ENCODE measurements at regions not wholly inside any gene's neighbourhood (a gene's known extent, or its start where the extent isn't known, plus 50 kb on each side); places are given as distances from the start of the nearest gene placed in this dataset.
A peak's percentile ranks its signal among the peaks of the same experiment; 100 is the strongest.

DNA sequence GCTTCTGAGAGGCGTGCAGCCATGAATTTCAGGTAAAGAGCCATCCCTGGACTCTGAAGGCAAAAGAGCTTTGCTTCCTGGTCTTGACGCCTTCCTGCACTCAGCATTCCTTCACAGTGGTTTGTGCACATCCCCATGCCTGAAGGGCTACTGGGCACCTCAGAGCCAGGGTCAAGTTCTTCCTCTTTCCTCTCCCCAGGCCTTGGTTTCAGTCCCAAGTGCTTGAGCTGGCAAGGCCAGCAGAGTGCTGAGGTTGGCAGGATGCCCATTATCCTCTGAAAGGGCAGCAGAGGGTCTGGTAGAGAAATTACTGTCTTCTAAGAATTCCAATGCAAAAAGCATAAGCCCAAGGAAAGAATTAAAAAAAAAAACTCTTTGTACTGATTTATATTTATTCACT lies 1064.9 kb downstream of the TTLL7 start:
- Histone ChIP-seq H3K4me3 (no peak overlapping the region), H3K9me3 (ENCODE audit: low read depth) (no peaks in the 10 kb centered on the region), H3K36me3 (no peaks in the 10 kb centered on the region), H3K27ac (no peak overlapping the region), H3K27me3 (no peaks in the 10 kb centered on the region), H3K4me1 (ENCODE audit: low read depth) (no peaks in the 10 kb centered on the region)
- DNase-seq (ENCODE audit: low read depth in 1 of 2, low spot score in 1 of 2) = no peak
- TF ChIP-seq CTCF (IDR thresholded peaks at IDR 0.05; ENCODE audit: low read depth, low read length) = no peak

- Histone ChIP-seq H3K36me3 (no peaks in the 10 kb centered on the region), H3K27me3 (no peaks in the 10 kb centered on the region), H3K27ac (no peak overlapping the region), H3K4me1 (ENCODE audit: low read depth) (peaks cover 8% of the 10 kb centered on the region), H3K9me3 (ENCODE audit: low read depth) (no peaks in the 10 kb centered on the region), H3K4me3 (no peak overlapping the region)
- DNase-seq (ENCODE audit: low read depth in 1 of 2, low spot score in 1 of 2) = no peak
- TF ChIP-seq CTCF (IDR thresholded peaks at IDR 0.05; ENCODE audit: low read depth, low read length) = no peak
Measured at GRCh38 chr1:82932727-82933126, 1066.2 kb downstream of the TTLL7 start.

GRCh38 chr1:82932207-82932606 lies 1066.7 kb downstream of the TTLL7 start:
- H3K4me3 ChIP-seq = no peak overlapping the region
- no peaks in the 10 kb centered on the region for H3K36me3 ChIP-seq
- no peak for TF ChIP-seq CTCF (IDR thresholded peaks at IDR 0.05; ENCODE audit: low read depth, low read length)
- no peak for DNase-seq (ENCODE audit: low read depth in 1 of 2, low spot score in 1 of 2)
- peaks cover 8% of the 10 kb centered on the region for H3K4me1 ChIP-seq (ENCODE audit: low read depth)
- H3K27ac ChIP-seq = no peak overlapping the region
- no peaks in the 10 kb centered on the region for H3K27me3 ChIP-seq
- H3K9me3 ChIP-seq (ENCODE audit: low read depth) = no peaks in the 10 kb centered on the region

DNA sequence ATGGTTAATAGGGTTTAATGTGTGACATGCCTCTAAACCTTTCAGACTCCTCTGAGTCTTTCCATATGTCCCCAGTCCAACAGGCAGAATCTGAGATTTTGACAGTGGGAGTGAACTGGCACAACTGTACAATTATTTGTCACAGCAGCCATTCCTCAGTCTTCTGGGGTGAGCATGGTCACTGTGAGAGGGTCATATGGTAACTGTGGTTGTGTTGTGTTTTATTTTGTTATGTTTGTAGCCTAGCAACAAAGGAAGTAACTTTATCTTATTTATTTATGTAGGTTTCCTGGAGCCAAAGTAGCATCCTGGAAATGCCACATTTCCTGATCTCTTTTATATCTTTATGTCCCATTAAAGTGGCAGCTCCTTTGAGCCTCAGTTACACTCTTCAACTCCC lies 1067.9 kb downstream of the TTLL7 start:
- DNase-seq (ENCODE audit: low read depth in 1 of 2, low spot score in 1 of 2) = peak in 1 of 2 donors; percentile 9
- no peaks in the 10 kb centered on the region for H3K9me3 ChIP-seq (ENCODE audit: low read depth)
- peaks cover 8% of the 10 kb centered on the region for H3K4me1 ChIP-seq (ENCODE audit: low read depth)
- H3K27ac ChIP-seq = no peak overlapping the region
- no peak for TF ChIP-seq CTCF (IDR thresholded peaks at IDR 0.05; ENCODE audit: low read depth, low read length)
- no peak overlapping the region for H3K4me3 ChIP-seq
- H3K36me3 ChIP-seq = no peaks in the 10 kb centered on the region
- no peaks in the 10 kb centered on the region for H3K27me3 ChIP-seq

- H3K9me3 ChIP-seq (ENCODE audit: low read depth) = no peaks in the 10 kb centered on the region
- DNase-seq (ENCODE audit: low read depth in 1 of 2, low spot score in 1 of 2) = no peak
- H3K4me1 ChIP-seq (ENCODE audit: low read depth) = peaks cover 8% of the 10 kb centered on the region
- H3K27ac ChIP-seq = no peak overlapping the region
- H3K27me3 ChIP-seq = no peaks in the 10 kb centered on the region
- TF ChIP-seq CTCF (IDR thresholded peaks at IDR 0.05; ENCODE audit: low read depth, low read length) = no peak
- H3K36me3 ChIP-seq = no peaks in the 10 kb centered on the region
- no peak overlapping the region for H3K4me3 ChIP-seq
Measured at GRCh38 chr1:82927753-82928152, 1071.2 kb downstream of the TTLL7 start.

- Histone ChIP-seq H3K27me3 (no peaks in the 10 kb centered on the region), H3K27ac (no peak overlapping the region), H3K4me1 (ENCODE audit: low read depth) (peaks cover 8% of the 10 kb centered on the region), H3K9me3 (ENCODE audit: low read depth) (no peaks in the 10 kb centered on the region), H3K4me3 (no peak overlapping the region), H3K36me3 (no peaks in the 10 kb centered on the region)
- DNase-seq (ENCODE audit: low read depth in 1 of 2, low spot score in 1 of 2) = no peak
- TF ChIP-seq CTCF (IDR thresholded peaks at IDR 0.05; ENCODE audit: low read depth, low read length) = no peak
Measured at GRCh38 chr1:82924666-82925065, 1074.3 kb downstream of the TTLL7 start.
